AML-193 (cell line): ENCODE measurements at regions not wholly inside any gene's neighbourhood (a gene's known extent, or its start where the extent isn't known, plus 50 kb on each side); places are given as distances from the start of the nearest gene placed in this dataset.
"Not testable (repeated sequence)": the region's sequence is repeated elsewhere in the genome, so short reads cannot be mapped to it uniquely, and the experiment has no call there.

Source experiments
- DNase-seq, 2 experiments: peaks; one replicate each; lab custom pipeline; 2025; lab: John Stamatoyannopoulos, UW

DNA sequence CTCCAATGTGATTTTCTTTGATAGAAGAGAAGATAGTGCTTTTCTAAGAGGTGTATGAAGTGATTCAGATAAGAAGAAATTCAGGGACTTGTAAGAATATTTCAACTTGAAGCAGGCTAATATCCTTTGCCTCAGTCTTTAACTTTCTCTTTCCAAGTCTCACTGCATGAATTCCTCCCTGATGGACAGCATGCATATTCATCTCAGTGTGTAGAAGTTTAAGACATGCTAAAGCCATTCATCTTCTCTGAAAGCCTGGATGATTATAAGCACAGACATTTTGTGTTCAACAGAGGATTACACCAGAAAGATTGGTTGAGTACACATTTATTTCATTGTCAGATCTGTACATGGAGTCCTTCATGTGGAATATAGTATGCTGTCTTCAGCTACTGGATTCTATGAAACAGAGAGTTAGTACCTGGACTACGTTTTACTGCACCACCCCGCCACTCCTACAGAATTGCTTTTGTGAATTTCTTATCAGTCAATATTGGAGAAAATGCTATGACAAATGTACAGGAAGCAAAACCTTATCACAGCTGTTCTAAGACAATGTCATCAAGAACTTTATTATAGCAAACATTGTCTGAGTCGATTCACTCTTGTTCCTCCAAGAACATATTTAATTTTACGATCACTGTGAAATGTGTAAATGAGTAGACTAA is 1346.1 kb downstream of the OTOL1 start:
- DNase-seq: no peak

DNA sequence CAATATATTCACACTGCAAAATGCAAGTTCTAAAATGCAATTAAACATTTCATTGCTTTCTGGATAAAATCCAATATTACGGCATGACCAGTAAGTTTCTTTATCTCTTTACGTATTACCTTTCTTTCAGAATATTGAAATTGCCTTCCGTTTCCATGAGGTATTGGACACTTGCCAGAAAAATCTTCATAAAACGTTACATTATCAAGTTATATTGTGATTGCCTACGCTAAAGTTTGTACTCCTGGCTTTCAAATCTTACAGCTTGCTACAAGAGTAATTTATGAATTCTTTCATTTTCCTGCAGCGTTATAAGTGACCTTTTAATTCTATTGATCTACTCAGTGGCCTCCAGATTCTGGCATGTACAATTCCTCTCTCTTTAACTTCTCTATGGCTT is 1349.3 kb downstream of the OTOL1 start:
- no peak for DNase-seq

DNA sequence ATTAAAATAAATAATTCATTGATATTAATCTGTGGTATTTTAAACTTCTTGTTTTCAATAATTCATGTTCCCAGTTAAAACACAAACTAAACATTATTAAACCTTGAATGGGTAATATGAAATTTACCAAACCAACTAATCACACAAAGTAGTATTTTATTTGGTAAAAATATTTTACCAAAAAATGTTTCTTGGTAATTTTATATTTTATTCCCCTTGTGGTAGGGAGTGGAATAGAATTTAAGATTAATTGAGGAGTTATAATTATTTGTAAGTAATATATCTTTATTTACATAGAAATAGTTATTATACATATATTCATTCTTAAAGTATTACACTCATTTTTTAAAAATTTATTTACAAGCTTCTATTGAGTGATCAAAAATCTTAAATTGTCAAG is 1350.9 kb downstream of the OTOL1 start:
- no peak for DNase-seq

DNA sequence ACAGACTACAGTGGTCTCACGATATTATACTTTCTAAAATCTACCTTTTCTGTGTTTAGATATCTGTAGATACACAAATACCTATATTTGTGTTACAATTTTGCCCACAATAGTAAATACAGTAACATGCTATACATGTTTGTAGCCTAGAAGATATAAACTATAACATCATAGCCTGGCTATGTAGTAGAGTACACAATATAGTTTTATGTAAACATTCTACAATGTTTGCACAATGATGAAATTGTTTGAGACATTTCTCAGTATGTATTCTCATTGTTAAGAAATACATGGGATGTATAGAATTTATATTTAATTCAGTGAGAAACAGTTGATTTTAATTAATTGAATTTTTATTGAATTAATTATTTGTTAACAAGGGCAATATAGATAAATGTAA is 1367.0 kb downstream of the OTOL1 start:
- DNase-seq: no peak

DNA sequence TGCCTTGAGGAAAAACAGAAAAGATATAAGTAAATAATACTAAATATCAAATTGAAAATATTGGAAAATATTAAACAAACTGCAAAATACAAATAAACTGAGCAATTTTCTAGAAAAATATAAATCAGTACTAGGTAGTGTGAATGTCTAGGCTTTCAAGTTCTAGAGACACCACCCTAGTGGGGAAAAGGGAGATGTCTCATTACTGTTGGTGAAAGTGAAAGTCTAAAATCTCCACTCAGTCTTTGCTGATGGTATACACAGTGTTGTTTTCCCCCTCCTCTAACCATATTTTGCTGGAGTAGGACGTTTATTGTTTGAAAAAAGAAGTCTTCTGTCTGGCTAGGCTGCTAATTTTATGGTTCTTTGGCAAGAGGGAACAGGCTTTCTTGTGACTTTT is 1368.9 kb downstream of the OTOL1 start:
- DNase-seq: no peak

DNA sequence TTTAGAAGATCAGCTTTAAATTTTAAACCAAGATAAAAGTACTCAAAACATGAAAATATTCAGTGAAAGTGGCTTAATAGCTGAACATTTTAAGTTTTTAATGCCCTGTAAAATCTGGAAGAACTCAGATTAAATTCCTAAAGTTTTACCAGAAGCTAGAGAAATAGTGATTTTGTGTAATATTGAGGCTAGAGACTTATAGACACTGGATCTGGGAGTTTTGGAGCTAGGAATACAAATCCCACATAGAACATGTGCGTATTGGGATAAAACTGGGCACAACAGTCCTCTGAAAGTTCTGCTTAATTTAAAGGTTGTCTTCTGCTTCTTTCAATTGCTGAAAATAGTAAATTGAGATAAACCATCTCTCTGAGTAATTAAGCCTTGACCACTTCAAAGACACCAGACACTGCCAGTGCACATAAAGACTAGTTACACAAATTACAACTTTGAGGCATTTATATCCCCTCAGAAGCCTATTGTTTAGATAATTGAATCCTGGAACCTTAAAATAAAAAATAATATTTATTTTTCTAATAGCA is 1382.5 kb downstream of the OTOL1 start:
- DNase-seq: no peak

DNA sequence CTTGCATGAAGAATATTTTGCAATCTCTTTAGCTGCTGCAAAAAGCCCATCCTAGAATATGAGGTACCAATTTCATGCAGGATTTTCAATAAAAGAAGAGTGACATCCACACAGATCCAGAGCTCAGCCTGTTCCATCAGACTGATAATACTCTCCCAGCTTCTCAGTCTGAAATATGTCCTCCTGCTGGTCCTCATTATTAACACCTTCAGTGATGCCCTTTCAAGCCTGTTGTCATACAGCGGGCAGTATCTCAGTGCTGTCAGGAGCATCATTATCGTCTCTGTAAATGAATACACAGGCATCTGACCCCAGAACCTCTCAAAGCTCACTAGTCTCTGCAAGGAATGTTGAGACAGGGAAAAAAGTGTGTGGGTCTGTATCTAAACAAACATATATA is 1387.8 kb downstream of the OTOL1 start:
- no peak for DNase-seq

DNA sequence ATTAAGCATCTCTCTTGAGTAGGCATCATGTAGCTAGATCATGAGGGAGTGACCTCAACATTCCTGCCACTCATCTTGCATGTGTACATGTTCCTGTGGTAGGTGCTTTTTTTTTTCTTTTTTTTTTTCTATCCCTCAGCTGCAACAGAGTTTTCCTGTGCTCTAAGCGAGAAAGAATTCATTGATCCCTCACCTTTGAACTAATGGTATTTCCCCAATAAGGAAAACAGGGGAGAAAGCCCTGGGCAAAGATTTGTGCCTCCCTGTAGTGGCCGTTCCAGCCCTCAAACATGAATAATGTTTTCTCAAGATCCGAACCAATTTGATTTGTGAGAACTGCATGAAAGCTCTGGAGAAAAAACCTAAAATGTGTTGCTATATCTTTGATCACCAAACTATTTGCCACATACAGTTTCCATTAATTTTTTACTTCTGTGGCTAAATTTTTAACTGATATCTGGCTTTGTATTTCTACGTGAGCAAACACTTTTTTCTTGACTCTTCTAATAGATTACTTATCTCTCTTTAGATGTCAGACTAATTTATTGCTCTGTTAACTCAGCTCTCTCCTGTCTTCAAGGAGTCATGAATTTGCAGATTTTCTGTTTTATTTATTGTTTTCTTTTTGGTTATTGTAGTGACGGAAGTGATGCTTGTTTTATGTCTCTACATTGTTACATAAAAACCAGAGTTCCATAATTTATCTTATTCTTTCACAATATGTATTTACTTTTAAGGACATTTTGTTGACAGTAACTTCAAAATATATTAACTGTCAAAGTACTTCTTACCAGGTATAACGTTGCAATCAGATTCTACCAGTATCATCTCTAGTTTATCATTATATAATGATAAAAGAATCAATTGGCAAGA is 1396.5 kb downstream of the OTOL1 start:
- DNase-seq: no peak

DNA sequence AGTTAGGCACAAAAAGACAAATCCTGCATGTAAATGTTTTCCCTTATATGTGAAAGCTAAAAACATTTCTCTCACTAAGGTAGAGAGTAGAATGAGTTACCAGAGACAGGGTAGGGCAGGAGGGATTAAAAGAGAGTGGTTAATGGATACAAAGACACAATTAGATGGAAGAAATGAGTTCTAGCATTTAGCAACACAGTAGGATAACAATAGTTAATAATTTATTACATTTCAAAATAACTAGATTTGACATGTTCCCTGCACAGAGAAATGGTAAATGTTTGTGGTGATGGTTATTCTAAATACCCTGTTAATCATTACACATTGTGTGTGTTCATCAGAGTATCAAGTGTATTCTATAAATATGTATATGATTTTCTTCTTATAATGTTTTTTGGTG is 1400.7 kb downstream of the OTOL1 start:
- no peak for DNase-seq

DNA sequence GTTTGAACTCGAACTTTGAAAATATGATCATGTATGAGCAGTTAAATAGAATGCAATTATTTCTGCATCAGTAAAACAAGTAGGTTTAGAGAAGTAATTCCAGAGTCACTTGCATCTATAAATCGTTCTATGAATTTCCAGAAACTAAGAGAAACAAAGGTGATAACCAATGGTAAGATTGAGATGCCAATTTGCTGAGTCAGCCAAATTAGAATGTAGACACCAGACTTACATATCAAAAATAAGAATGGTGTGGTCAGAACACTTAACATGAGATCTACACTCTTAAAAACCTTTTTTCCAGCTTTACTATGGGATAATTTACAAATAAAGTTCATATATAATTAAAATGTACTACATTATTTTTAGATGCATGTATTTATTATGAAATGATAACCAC is 1435.9 kb downstream of the OTOL1 start:
- DNase-seq: no peak

DNA sequence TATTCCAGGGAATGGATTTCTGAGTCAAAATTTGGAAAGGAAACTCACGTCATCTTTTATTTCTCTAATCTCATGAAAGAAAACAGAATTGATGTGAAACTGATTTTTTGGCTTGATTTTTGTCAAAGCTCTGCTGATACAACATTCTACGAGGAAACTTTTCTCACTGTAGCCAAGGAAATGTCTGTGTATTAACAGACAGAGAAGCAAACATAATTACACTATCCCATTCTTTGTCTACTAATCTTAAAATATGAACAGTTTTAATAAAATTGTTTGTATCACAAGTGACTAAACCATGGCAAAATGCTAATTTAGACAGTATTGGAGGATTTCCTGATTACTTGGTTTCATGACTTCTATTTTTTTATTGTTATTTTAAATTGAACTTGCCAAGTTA is 1437.0 kb downstream of the OTOL1 start:
- no peak for DNase-seq

DNA sequence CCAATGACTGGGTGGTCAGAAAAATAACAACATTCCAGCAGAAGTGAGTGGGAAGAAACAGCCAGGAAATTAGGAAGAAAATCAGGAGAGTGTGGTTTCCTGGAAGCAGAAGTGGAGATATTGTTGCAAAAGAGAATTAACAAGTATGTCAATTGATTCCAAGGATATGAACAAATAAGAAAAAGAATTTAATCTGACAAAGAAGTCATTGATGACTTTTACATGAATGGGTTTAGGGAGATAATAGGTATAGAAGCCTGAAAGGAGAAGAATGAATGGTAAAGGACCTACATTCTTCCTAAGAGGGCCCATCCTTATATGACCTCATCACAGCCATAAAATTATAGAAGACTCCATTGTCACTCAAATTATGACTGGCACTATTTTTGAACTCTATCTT is 1440.1 kb downstream of the OTOL1 start:
- DNase-seq: no peak

DNA sequence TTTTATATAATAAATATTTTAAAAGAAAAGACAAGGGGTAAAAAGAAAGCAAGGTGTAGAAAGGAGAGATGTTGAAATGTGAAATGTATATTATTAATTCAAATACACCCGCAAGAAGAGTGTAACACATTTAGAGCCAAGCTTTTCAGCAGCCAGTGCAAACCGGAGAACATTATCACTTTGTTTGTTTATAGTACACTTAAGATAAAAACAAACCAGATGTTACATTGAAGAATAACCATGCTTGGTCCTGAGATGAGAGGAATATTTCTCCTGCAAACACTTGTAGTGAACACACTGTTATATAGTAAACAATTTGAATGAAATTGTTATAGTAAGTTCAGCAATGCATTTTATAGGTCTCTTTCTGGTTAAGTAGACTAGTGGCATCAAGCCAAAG is 1441.5 kb downstream of the OTOL1 start:
- no peak for DNase-seq

DNA sequence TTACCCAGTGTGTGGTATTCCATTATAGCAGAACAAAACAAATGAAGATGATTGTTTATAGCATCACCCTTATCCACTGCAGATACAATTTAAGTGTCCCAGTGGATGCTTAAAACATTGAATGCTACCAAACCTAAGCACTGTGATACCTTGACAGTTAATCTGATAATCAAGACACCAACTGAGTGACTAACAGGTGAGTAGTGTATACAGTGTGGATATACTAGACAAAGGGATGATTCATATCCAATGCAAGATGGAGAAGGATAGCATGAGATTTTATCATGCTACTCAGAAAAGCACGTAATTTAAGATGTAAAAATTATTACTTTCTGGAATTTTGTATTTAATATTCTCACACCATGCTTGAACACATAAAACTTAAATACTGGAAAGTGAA is 1449.0 kb downstream of the OTOL1 start:
- DNase-seq: no peak

DNA sequence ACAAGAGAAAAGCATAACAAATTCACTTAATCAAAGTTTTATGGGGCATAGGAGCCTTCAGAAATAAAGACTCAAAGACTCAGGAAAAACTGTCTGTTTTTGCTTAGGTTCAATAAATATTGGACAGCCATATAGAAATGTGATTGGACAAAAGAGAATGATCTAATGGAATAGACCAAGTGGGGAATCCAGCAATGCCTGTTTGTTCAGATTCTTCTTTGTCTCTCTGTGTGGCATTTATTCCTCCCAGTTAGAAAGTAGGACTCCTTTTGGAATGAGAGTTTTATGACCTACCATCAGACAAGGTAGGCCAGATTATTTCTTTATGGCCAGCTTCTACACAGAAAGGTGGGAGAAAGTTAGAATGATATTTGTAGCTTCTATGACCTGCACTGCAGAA is 1460.1 kb downstream of the OTOL1 start:
- DNase-seq: no peak

DNA sequence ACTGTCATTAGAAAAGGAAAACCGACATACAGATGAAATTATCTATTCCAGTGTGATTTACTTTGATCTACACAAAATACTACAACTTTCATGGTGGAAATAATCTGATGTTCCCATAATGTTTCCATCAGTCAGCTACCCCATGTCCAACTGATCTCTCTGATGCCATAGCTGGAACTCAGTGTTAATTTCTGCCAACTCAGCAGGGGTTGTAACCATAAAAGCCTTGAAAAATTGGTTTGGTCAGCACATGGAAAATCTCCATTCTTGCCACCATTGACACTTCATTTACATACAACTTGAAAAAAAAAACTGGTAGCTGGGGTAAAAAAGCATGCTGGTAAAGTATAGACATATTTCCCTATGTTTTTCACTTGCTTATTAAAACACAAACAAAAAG is 1463.7 kb downstream of the OTOL1 start:
- DNase-seq: no peak

DNA sequence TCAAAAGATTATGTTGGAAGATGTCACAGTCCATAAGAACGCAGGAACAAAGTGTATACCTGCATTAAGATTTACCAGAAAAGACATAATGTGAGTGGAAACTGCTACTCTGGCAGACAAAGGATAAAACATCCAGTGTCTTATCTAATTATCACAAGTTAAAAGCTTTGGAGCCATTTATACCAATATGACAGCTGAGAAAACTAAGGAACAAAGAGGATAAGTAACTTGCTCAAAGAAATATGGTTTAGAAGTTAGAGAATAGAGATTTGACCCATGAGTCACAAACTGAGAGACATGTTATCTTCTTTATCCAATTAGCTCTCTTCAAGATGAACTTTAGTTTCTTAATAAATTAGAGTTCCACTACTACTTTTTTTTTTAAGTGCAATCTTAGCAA is 1473.7 kb downstream of the OTOL1 start:
- no peak for DNase-seq

DNA sequence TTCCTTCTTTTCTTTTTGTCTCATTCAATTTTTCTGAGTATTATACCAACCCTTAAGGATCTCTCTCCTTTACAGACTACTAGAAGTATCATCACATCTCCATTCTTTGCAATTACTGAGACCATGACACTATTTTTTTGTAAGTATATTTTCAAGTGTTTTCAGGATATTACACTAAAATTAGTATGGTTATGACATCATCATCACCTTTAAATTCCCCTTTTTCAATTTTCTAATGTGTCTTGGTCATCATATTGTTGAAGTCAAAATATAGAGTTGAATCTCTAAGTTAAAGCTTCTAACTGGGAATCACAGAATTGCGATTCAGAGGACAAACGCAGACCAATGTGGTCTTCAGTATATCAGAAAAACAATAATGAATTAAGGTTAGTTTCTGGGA is 1475.1 kb downstream of the OTOL1 start:
- no peak for DNase-seq

DNA sequence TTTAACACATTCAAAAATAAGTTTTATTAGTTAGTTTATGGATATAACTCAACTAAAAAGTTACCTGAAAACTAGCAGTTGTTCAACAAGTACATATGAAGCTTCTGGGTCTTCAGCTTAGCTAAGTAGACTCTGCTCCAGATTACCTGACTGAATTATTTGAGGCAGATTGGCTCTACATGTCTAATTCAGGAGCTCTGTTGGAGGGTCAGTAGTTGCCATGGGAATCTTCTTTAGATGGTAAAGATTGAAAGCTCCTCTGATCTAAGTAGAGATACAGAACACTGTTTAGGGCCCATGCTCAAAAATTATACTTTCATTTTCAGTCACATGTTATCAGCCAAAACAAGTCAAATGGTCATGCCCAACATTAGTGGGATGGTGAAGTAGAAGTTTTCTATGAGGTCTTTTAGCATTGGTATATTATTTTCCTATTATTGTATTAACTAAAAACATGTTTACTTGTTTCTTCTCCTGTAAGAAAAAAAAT is 1476.9 kb downstream of the OTOL1 start:
- DNase-seq: no peak

DNA sequence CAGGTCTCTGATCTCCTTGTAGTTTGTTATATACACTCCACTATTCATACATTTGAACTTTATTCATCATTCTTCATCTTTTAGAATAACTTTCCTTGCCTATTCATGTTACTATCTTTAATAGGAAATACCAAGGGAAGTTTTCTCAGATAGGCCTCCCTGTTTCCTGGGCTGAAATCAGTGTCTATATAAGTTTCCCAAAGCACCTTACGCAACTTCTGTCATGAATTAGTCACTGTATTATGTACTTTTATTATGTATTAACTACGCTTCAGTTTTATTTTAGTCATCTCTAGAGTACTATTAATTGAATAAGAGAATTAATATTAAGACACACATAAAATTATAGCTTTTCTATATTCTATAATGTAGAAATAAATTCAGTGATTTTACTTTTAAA is 1481.5 kb downstream of the OTOL1 start:
- DNase-seq: no peak

DNA sequence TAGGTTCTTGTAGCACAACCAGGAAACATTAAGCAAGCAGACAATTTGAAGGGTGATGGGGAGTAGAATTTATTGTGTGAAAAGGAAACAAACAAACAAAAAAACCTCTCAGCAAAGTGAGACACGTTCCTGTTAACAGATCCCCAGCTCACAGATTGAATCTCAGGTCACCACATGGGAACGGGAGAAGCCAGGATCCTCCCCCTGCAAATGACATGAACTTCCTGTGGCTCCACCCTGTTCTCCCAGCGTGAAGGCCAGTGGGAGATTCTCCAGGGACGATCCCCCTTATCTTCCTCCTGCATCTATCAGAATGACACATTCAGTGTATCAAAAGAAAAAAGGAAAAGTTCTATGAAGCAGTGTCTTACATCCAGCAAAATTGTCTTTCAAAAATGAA is 1488.1 kb downstream of the OTOL1 start:
- DNase-seq: no peak

DNA sequence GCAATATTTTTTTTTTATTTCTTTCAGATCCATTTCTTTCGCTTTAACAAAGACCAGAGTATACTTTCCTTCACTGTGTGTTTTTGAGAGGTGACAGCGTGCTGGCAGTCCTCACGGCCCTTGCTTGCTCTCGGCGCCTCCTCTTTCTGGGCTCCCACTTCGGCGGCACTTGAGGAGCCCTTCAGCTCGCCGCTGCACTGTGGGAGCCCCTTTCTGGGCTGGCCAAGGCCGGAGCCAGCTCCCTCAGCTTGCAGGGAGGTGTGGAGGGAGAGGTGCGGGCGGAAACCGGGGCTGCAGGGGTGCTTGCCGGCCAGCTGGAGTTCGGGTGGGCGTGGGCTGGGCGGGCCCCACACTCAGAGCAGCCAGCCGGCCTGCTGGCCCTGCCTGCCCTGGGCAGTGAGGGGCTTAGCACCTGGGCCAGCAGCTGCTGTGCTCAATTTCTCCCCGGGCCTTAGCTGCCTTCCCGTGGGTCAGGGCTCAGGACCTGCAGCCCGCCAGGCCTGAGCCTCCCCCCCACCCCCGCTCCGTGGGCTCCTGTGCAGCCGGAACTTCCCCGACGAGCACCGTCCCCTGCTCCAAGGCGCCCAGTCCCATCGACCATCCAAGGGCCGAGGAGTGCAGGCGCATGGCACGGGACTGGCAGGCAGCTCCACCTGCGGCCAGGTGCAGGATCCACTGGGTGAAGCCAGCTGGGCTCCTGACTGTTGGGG is 1490.6 kb downstream of the OTOL1 start:
- DNase-seq: not testable (repeated sequence)

DNA sequence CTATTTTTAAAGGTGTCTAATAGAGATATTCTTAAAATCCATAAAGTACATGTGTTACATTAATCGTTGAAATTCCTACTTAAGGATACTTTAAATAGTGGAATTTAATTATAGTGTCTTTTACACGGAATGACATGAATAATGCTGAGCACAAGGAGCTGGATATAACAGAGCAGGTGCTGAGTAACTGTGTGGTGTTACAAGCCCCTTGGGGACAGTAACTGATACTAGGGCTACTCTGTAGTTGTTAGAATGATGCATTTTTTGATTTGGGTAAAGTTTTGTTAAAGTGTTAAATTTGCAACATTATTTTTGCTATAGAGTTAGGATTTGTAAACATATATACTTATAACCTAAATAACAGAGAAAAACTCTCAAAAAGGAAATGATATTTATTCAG is 1496.1 kb downstream of the OTOL1 start:
- no peak for DNase-seq
